Left ventricle myocardium inferior (tissue), 1 donor: ENCODE measurements at regions not wholly inside any gene's neighbourhood (a gene's known extent, or its start where the extent isn't known, plus 50 kb on each side); places are given as distances from the start of the nearest gene placed in this dataset.
"Not testable (repeated sequence)": the region's sequence is repeated elsewhere in the genome, so short reads cannot be mapped to it uniquely, and the experiment has no call there.

ENCODE experiments used
- DNase-seq: peaks from one replicate; pipeline ENCODE4 v3.0.0-alpha.2; 2020
- H3K27ac ChIP-seq: fragments of 200-600 bp; replicated peaks from 2 replicates; pipeline ENCODE4 v1.8.0; 2021
- H3K27me3 ChIP-seq: fragments of 200-600 bp; 2 replicates; pipeline ENCODE4 v1.8.0; 2021; ENCODE audit warnings: low read depth
- H3K36me3 ChIP-seq: fragments of 200-600 bp; 2 replicates; pipeline ENCODE4 v1.8.0; 2021
- H3K4me1 ChIP-seq: fragments of 200-600 bp; 2 replicates; pipeline ENCODE4 v1.8.0; 2021
- H3K4me3 ChIP-seq: fragments of 200-600 bp; 2 replicates; pipeline ENCODE4 v1.8.0; 2021; ENCODE audit warnings: mild to moderate bottlenecking, moderate library complexity
- H3K9me3 ChIP-seq: fragments of 200-600 bp; replicated peaks from 2 replicates; pipeline ENCODE4 v1.8.0; 2021
- CTCF ChIP-seq: fragments of 200-600 bp; IDR thresholded peaks from 2 replicates; pipeline ENCODE4 v1.8.0; 2021; ENCODE audit warnings: antibody characterized with exemption, mild to moderate bottlenecking, borderline replicate concordance
- intact Hi-C: fragments of 100-400 bp; cut with micrococcal nuclease; formaldehyde crosslinking; loops from one replicate; pipeline ENCODE4 v1.11.0; 2022
- donor health status: DM: no; HTN: yes; CAD: no; lungs with severe emphysema.

- DNase-seq = no peak
- intact Hi-C loops = no loop called here
- no peaks in the 10 kb centered on the region for H3K4me1 ChIP-seq
- H3K9me3 ChIP-seq = no peaks in the 10 kb centered on the region
- H3K36me3 ChIP-seq = no peaks in the 10 kb centered on the region
- no peak overlapping the region for H3K27ac ChIP-seq
- no peak overlapping the region for H3K4me3 ChIP-seq
- H3K27me3 ChIP-seq = no peaks in the 10 kb centered on the region
- no peak for TF ChIP-seq CTCF
These were observed 235.2 kb downstream of the TMEM26 start for GRCh38 chr10:61217851-61218565.

GRCh38 chr10:61215246-61215645 lies 237.9 kb downstream of the TMEM26 start:
- no peak for TF ChIP-seq CTCF
- Histone ChIP-seq H3K27ac (no peak overlapping the region), H3K4me3 (no peak overlapping the region), H3K9me3 (no peaks in the 10 kb centered on the region), H3K27me3 (no peaks in the 10 kb centered on the region), H3K36me3 (no peaks in the 10 kb centered on the region), H3K4me1 (no peaks in the 10 kb centered on the region)
- DNase-seq = no peak
- intact Hi-C loops = no loop called here

GRCh38 chr10:61211468-61211867 lies 241.7 kb downstream of the TMEM26 start:
- Histone ChIP-seq H3K9me3 (no peaks in the 10 kb centered on the region), H3K4me3 (no peak overlapping the region), H3K27ac (no peak overlapping the region), H3K27me3 (no peaks in the 10 kb centered on the region), H3K36me3 (no peaks in the 10 kb centered on the region), H3K4me1 (no peaks in the 10 kb centered on the region)
- no peak for TF ChIP-seq CTCF
- intact Hi-C loops = no loop called here
- DNase-seq = no peak

GRCh38 chr10:61197057-61197456 lies 253.1 kb upstream of the RHOBTB1 start:
- intact Hi-C loops = no loop called here
- DNase-seq = no peak
- Histone ChIP-seq H3K9me3 (peaks cover 18% of the 10 kb centered on the region), H3K27me3 (no peaks in the 10 kb centered on the region), H3K4me3 (no peak overlapping the region), H3K4me1 (peaks cover 11% of the 10 kb centered on the region), H3K36me3 (no peaks in the 10 kb centered on the region), H3K27ac (no peak overlapping the region)
- TF ChIP-seq CTCF = no peak

GRCh38 chr10:61195211-61195610 lies 251.2 kb upstream of the RHOBTB1 start:
- DNase-seq = no peak
- no peaks in the 10 kb centered on the region for H3K36me3 ChIP-seq
- peaks cover 11% of the 10 kb centered on the region for H3K4me1 ChIP-seq
- H3K9me3 ChIP-seq = peaks cover 22% of the 10 kb centered on the region
- H3K27me3 ChIP-seq = no peaks in the 10 kb centered on the region
- no peak for TF ChIP-seq CTCF
- no peak overlapping the region for H3K27ac ChIP-seq
- H3K4me3 ChIP-seq = no peak overlapping the region
- intact Hi-C loops = no loop called here

- DNase-seq, H3K4me3 ChIP-seq, intact Hi-C loops, H3K27me3 ChIP-seq, H3K36me3 ChIP-seq, H3K27ac ChIP-seq: not testable (repeated sequence)
- Histone ChIP-seq H3K9me3 (peaks cover 22% of the 10 kb centered on the region), H3K4me1 (peaks cover 11% of the 10 kb centered on the region)
These were observed 248.6 kb upstream of the RHOBTB1 start for GRCh38 chr10:61192589-61192988.
